Fibroblast of lung (primary cell): ENCODE measurements at regions not wholly inside any gene's neighbourhood (a gene's known extent, or its start where the extent isn't known, plus 50 kb on each side); places are given as distances from the start of the nearest gene placed in this dataset.

ENCODE experiments used
- DNase-seq, 2 donors: peaks; one replicate each; pipeline versions ENCODE4 v3.0.0 to v3.0.0-alpha.2; 2010; ENCODE audit warnings: low read depth in 2 of 2
- H2AFZ ChIP-seq: 2 replicates; pipeline ENCODE4 v1.5.1; 2012; ENCODE audit warnings: low read length, control low read depth, inconsistent platforms
- H3K27ac ChIP-seq: 2 replicates; pipeline ENCODE4 v1.5.1; 2011; ENCODE audit warnings: low read length, control low read depth; ENCODE audit not compliant: insufficient read depth
- H3K27me3 ChIP-seq: 2 replicates; pipeline ENCODE4 v1.5.1; 2011; ENCODE audit warnings: mild to moderate bottlenecking, low read length; ENCODE audit not compliant: control insufficient read depth, insufficient read depth
- H3K36me3 ChIP-seq: 2 replicates; pipeline ENCODE4 v1.5.1; 2011; ENCODE audit warnings: low read length; ENCODE audit not compliant: control insufficient read depth, insufficient read depth
- H3K4me1 ChIP-seq: 2 replicates; pipeline ENCODE4 v1.5.1; 2011; ENCODE audit warnings: low read length; ENCODE audit not compliant: control insufficient read depth, insufficient read depth; ENCODE audit errors: extremely low read depth
- H3K4me2 ChIP-seq: 2 replicates; pipeline ENCODE4 v1.5.1; 2011; ENCODE audit warnings: low read length, control low read depth; ENCODE audit not compliant: insufficient read depth; ENCODE audit errors: extremely low read depth
- H3K4me3 ChIP-seq, 4 experiments: fragments of 200-600 bp in 1 of 4; sonication (generic) in 1 of 4; replicated peaks in 1 of 4; 2 replicates each; pipeline ENCODE4 v1.5.1; 2011 to 2016; ENCODE audit warnings: low read length in 4 of 4, low read depth in 3 of 4, mild to moderate bottlenecking in 3 of 4, control low read depth in 2 of 4, inconsistent platforms in 1 of 4, mixed read lengths in 1 of 4; ENCODE audit not compliant: insufficient read depth in 1 of 4; ENCODE audit errors: control extremely low read depth in 1 of 4
- H3K79me2 ChIP-seq: 2 replicates; pipeline ENCODE4 v1.5.1; 2012; ENCODE audit warnings: mild to moderate bottlenecking, low read length, inconsistent platforms; ENCODE audit not compliant: control insufficient read depth, insufficient read depth
- H3K9ac ChIP-seq: 2 replicates; pipeline ENCODE4 v1.5.1; 2011; ENCODE audit warnings: mild to moderate bottlenecking, low read length, control low read depth; ENCODE audit not compliant: insufficient read depth
- H3K9me3 ChIP-seq: 2 replicates; pipeline ENCODE4 v1.5.1; 2012; ENCODE audit warnings: low read depth, low read length; ENCODE audit not compliant: control insufficient read depth, insufficient read depth
- H4K20me1 ChIP-seq: 2 replicates; pipeline ENCODE4 v1.5.1; 2011; ENCODE audit warnings: low read length; ENCODE audit not compliant: control insufficient read depth, insufficient read depth; ENCODE audit errors: extremely low read depth
- EZH2 ChIP-seq: IDR thresholded peaks from 2 replicates; pipeline ENCODE4 v1.5.1; 2012; ENCODE audit warnings: low read length, control low read depth, mild to moderate bottlenecking; ENCODE audit errors: missing control alignments
- TF ChIP-seq, protein P1 (sequence below), 2 donors: IDR thresholded peaks in 1 of 2; conservative IDR thresholded peaks in 1 of 2; 1 replicate in 1 of 2; 2 replicates in 1 of 2; pipeline ENCODE4 v1.5.1; 2011 to 2012; ENCODE audit warnings: low read length in 2 of 2, control low read depth in 1 of 2, inconsistent platforms in 1 of 2, low read depth in 1 of 2, mild to moderate bottlenecking in 1 of 2

DNA sequence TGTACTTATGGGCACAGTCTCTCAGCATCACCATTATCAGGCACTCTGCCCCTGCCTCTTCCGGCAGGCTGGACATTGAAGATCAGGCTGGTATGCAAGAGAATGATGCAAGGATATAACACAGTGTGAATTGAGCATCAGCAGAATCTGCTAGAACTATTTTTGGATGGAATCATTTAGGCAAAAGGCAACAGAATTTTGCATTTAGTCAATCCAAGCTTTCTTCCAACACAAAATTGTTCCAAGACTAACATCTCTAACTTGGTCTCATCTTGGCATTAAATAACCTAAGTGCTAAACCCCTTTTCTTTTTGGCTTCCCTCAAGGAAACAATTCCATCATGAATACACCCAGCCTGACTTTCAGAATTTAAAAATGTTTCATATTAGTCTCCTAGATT is 339.9 kb downstream of the PRELID2 start:
- Histone ChIP-seq H3K79me2 (no peaks in the 10 kb centered on the region), H4K20me1 (no peaks in the 10 kb centered on the region), H2AFZ (no peak overlapping the region), H3K4me2 (no peak overlapping the region), H3K4me1 (no peaks in the 10 kb centered on the region), H3K9ac (no peak overlapping the region), H3K36me3 (no peaks in the 10 kb centered on the region), H3K4me3 (no peak overlapping the region), H3K27me3 (no peaks in the 10 kb centered on the region), H3K27ac (no peak overlapping the region), H3K9me3 (no peaks in the 10 kb centered on the region)
- DNase-seq: no peak
- TF ChIP-seq, protein P1, sequence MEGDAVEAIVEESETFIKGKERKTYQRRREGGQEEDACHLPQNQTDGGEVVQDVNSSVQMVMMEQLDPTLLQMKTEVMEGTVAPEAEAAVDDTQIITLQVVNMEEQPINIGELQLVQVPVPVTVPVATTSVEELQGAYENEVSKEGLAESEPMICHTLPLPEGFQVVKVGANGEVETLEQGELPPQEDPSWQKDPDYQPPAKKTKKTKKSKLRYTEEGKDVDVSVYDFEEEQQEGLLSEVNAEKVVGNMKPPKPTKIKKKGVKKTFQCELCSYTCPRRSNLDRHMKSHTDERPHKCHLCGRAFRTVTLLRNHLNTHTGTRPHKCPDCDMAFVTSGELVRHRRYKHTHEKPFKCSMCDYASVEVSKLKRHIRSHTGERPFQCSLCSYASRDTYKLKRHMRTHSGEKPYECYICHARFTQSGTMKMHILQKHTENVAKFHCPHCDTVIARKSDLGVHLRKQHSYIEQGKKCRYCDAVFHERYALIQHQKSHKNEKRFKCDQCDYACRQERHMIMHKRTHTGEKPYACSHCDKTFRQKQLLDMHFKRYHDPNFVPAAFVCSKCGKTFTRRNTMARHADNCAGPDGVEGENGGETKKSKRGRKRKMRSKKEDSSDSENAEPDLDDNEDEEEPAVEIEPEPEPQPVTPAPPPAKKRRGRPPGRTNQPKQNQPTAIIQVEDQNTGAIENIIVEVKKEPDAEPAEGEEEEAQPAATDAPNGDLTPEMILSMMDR (conservative IDR thresholded peaks at IDR 0.05 in 1 of 2, IDR thresholded peaks at IDR 0.05 in 1 of 2; ENCODE audit: low read depth in 1 of 2, low read length in 2 of 2): no peak
- no peak for TF ChIP-seq EZH2

DNA sequence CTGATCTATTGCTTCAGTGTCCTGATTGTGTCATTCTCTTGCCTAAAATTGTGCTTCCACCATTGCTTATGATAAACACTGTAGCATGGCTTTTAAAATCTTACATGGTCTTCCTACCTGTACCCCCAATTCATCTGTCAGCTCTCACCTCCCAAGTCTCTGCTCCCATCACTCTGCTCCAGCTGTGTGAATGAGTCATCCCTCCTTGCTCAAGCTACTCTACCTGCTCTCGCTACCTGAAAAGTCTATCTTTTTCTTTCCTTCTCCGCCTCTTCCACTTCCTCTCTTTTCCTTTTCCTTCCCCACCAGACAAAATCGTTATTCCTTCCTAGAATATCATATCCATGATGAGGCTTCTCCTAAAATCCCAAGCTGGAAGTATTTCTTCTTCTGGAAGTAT is 341.7 kb downstream of the PRELID2 start:
- no peak overlapping the region for H3K4me3 ChIP-seq
- no peak overlapping the region for H2AFZ ChIP-seq
- H4K20me1 ChIP-seq: no peaks in the 10 kb centered on the region
- TF ChIP-seq EZH2: no peak
- TF ChIP-seq, protein P1 (conservative IDR thresholded peaks at IDR 0.05 in 1 of 2, IDR thresholded peaks at IDR 0.05 in 1 of 2; ENCODE audit: low read depth in 1 of 2, low read length in 2 of 2): no peak
- H3K27me3 ChIP-seq: no peaks in the 10 kb centered on the region
- no peak overlapping the region for H3K4me2 ChIP-seq
- H3K27ac ChIP-seq: no peak overlapping the region
- no peaks in the 10 kb centered on the region for H3K4me1 ChIP-seq
- no peaks in the 10 kb centered on the region for H3K9me3 ChIP-seq
- no peak for DNase-seq
- no peak overlapping the region for H3K9ac ChIP-seq
- H3K79me2 ChIP-seq: no peaks in the 10 kb centered on the region
- no peaks in the 10 kb centered on the region for H3K36me3 ChIP-seq

DNA sequence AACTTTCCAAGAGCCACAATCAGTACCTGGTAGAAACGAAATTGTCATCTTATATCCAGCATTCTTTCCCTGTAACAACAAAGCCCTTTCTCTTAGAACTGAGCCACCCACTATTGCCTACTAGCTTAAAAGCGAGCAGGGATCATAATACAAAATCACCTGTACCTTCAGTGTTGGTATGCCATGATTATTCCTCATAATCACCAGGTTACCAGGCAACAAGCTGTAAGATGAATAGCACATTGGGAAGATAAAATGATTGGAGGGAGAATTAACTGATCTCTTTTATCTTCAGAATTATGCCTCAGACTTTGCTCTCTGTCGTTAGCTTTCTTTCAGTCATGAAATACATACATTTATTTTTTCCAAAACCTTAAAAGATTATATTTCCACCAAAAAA is 345.6 kb downstream of the PRELID2 start:
- DNase-seq: no peak
- no peaks in the 10 kb centered on the region for H3K36me3 ChIP-seq
- no peak overlapping the region for H3K27ac ChIP-seq
- TF ChIP-seq, protein P1 (conservative IDR thresholded peaks at IDR 0.05 in 1 of 2, IDR thresholded peaks at IDR 0.05 in 1 of 2; ENCODE audit: low read depth in 1 of 2, low read length in 2 of 2): no peak
- no peak for TF ChIP-seq EZH2
- no peak overlapping the region for H2AFZ ChIP-seq
- no peak overlapping the region for H3K9ac ChIP-seq
- no peaks in the 10 kb centered on the region for H3K79me2 ChIP-seq
- H3K9me3 ChIP-seq: no peaks in the 10 kb centered on the region
- no peaks in the 10 kb centered on the region for H3K27me3 ChIP-seq
- no peak overlapping the region for H3K4me3 ChIP-seq
- H4K20me1 ChIP-seq: no peaks in the 10 kb centered on the region
- no peaks in the 10 kb centered on the region for H3K4me1 ChIP-seq
- no peak overlapping the region for H3K4me2 ChIP-seq
